HG02852 (cell line): ENCODE measurements at regions not wholly inside any gene's neighbourhood (a gene's known extent, or its start where the extent isn't known, plus 50 kb on each side); places are given as distances from the start of the nearest gene placed in this dataset.

ENCODE experiments used
- ATAC-seq: cut with Tn5 transposase; IDR thresholded peaks from one replicate; pipeline ENCODE4 v1.9.1; 2021; ENCODE audit warnings: mild to moderate bottlenecking, moderate library complexity; ENCODE audit not compliant: unreplicated experiment

GRCh38 chr12:118840399-118840798, 140.9 kb upstream of the SRRM4 start:
- ATAC-seq = no peak

- no peak for ATAC-seq
Observed at GRCh38 chr12:118840878-118841277, 140.5 kb upstream of the SRRM4 start.

GRCh38 chr12:118841588-118841987, 139.8 kb upstream of the SRRM4 start:
- no peak for ATAC-seq

GRCh38 chr12:118842866-118843265, 138.5 kb upstream of the SRRM4 start:
- ATAC-seq = no peak

- ATAC-seq = no peak
Observed at GRCh38 chr12:118846416-118846815, 134.9 kb upstream of the SRRM4 start.

- ATAC-seq = no peak
Observed at GRCh38 chr12:118850244-118850825, 131.0 kb upstream of the SRRM4 start.

- ATAC-seq = no peak
Observed at GRCh38 chr12:118851891-118852290, 129.4 kb upstream of the SRRM4 start.

GRCh38 chr12:118853634-118854033, 127.7 kb upstream of the SRRM4 start:
- ATAC-seq = no peak

- no peak for ATAC-seq
Observed at GRCh38 chr12:118855858-118856257, 125.5 kb upstream of the SRRM4 start.

- no peak for ATAC-seq
Observed at GRCh38 chr12:118866346-118866745, 115.0 kb upstream of the SRRM4 start.

GRCh38 chr12:118870551-118870950, 110.8 kb upstream of the SRRM4 start:
- ATAC-seq = no peak

- no peak for ATAC-seq
Observed at GRCh38 chr12:118874698-118875548, 106.4 kb upstream of the SRRM4 start.

GRCh38 chr12:118880720-118881493, 100.4 kb upstream of the SRRM4 start:
- ATAC-seq = no peak

- ATAC-seq = no peak
Observed at GRCh38 chr12:118884226-118884625, 97.1 kb upstream of the SRRM4 start.

GRCh38 chr12:118900993-118901392, 80.3 kb upstream of the SRRM4 start:
- no peak for ATAC-seq

- no peak for ATAC-seq
Observed at GRCh38 chr12:118908811-118909210, 72.5 kb upstream of the SRRM4 start.

GRCh38 chr12:118912697-118913270, 68.6 kb upstream of the SRRM4 start:
- ATAC-seq = no peak

- no peak for ATAC-seq
Observed at GRCh38 chr12:118921761-118922160, 59.6 kb upstream of the SRRM4 start.

- ATAC-seq = no peak
Observed at GRCh38 chr12:118922405-118922804, 58.9 kb upstream of the SRRM4 start.

GRCh38 chr12:118925407-118925806, 55.9 kb upstream of the SRRM4 start:
- no peak for ATAC-seq

GRCh38 chr12:118925826-118926225, 55.5 kb upstream of the SRRM4 start:
- ATAC-seq = no peak
